ENCODE measurements at regions not wholly inside any gene's neighbourhood (a gene's known extent, or its start where the extent isn't known, plus 50 kb on each side); places are given as distances from the start of the nearest gene placed in this dataset.
A peak's percentile ranks its signal among the peaks of the same experiment; 100 is the strongest.

GRCh38 chr1:222326006-222326709 is 221.7 kb downstream of the HHIPL2 start:
- ChIA-PET POLR2A (no interaction called here), CTCF (interaction anchor here (0.6 to 0.8 kb wide), 2 partner anchors 129 to 231 kb away, joined by 3 to 4 read pairs; no protein-coding TSS in a partner anchor)
- Histone ChIP-seq H3K27ac (ENCODE audit: extremely low read depth, low read depth, low read length) (no peak overlapping the region), H3K36me3 (ENCODE audit: control insufficient read depth in 2 of 2, insufficient read depth in 1 of 2, low read length in 2 of 2) (no peaks in the 10 kb centered on the region), H3K4me3 (ENCODE audit: low read depth, low read length) (no peak overlapping the region), H3K9me3 (ENCODE audit: control insufficient read depth, insufficient read depth, low read depth, low read length) (no peaks in the 10 kb centered on the region), H3K4me1 (ENCODE audit: control insufficient read depth, insufficient read depth, low read length) (no peaks in the 10 kb centered on the region)
- no peak for TF ChIP-seq REST (tag by site-specific recombination; IDR thresholded peaks at IDR 0.05)
- no peak for TF ChIP-seq YY1 (tag by site-specific recombination; IDR thresholded peaks at IDR 0.05)
- no peak for TF ChIP-seq IKZF3 (tag by site-specific recombination; IDR thresholded peaks at IDR 0.05)
- TF ChIP-seq SCRT2 (tag by site-specific recombination; IDR thresholded peaks at IDR 0.05): peak; percentile 81
- TF ChIP-seq SCRT1 (tag by site-specific recombination; IDR thresholded peaks at IDR 0.05; ENCODE audit: borderline replicate concordance): peak; percentile 46; the same call in 1 of the 2 replicates
- TF ChIP-seq ZSCAN30 (tag by site-specific recombination; IDR thresholded peaks at IDR 0.05): no peak
- TF ChIP-seq ZBTB21 (tag by site-specific recombination; IDR thresholded peaks at IDR 0.05): no peak

- H3K9me3 ChIP-seq (ENCODE audit: control insufficient read depth, insufficient read depth, low read depth, low read length): no peaks in the 10 kb centered on the region
- H3K4me1 ChIP-seq (ENCODE audit: control insufficient read depth, insufficient read depth, low read length): no peaks in the 10 kb centered on the region
- no peaks in the 10 kb centered on the region for H3K36me3 ChIP-seq (ENCODE audit: control insufficient read depth in 2 of 2, insufficient read depth in 1 of 2, low read length in 2 of 2)
- TF ChIP-seq KLF7 (tag by site-specific recombination; IDR thresholded peaks at IDR 0.05; ENCODE audit: borderline replicate concordance): no peak
- no peak for TF ChIP-seq ZNF391 (tag by site-specific recombination; IDR thresholded peaks at IDR 0.05; ENCODE audit: borderline replicate concordance, low read depth)
- TF ChIP-seq KLF17 (tag by site-specific recombination; IDR thresholded peaks at IDR 0.05): no peak
- TF ChIP-seq ZNF645 (tag by site-specific recombination; IDR thresholded peaks at IDR 0.05): no peak
- no peak for TF ChIP-seq ZNF175 (tag by site-specific recombination; IDR thresholded peaks at IDR 0.05)
- TF ChIP-seq SETDB1 (IDR thresholded peaks at IDR 0.05; ENCODE audit: insufficient read length, low read length): no peak
- no peak for TF ChIP-seq ZNF366 (tag by site-specific recombination; conservative IDR thresholded peaks at IDR 0.05)
- no peak for TF ChIP-seq ZSCAN16 (tag by site-specific recombination; IDR thresholded peaks at IDR 0.05)
- no peak for TF ChIP-seq ZNF658 (tag by site-specific recombination; IDR thresholded peaks at IDR 0.05)
- TF ChIP-seq ZFP3 (tag by site-specific recombination; IDR thresholded peaks at IDR 0.05; ENCODE audit: low read depth): no peak
- no peak for TF ChIP-seq ZNF114 (tag by site-specific recombination; IDR thresholded peaks at IDR 0.05)
- H3K27ac ChIP-seq (ENCODE audit: extremely low read depth, low read depth, low read length): no peak overlapping the region
- ChIA-PET POLR2A (no interaction called here), CTCF (interaction anchor here (0.6 to 0.8 kb wide), 2 partner anchors 31 to 230 kb away, joined by 4 to 5 read pairs; no protein-coding TSS in a partner anchor)
- no peak overlapping the region for H3K4me3 ChIP-seq (ENCODE audit: low read depth, low read length)
Observed at GRCh38 chr1:222325506-222325905, 222.4 kb downstream of the HHIPL2 start.

Data from HEK293 (cell line).